ENCODE measurements at regions not wholly inside any gene's neighbourhood (a gene's known extent, or its start where the extent isn't known, plus 50 kb on each side); places are given as distances from the start of the nearest gene placed in this dataset.

- Histone ChIP-seq H2BK120ac (ENCODE audit: low read depth, low read length, poor library complexity, severe bottlenecking) (no peak overlapping the region), H3K56ac (ENCODE audit: insufficient read length, low read depth, low read length) (no peak overlapping the region), H4K20me1 (ENCODE audit: control insufficient read depth, insufficient read depth, insufficient read length) (no peaks in the 10 kb centered on the region), H2BK5ac (ENCODE audit: insufficient read length, low read length) (no peak overlapping the region), H4K5ac (ENCODE audit: insufficient read length, low read depth, low read length) (no peak overlapping the region), H3T11ph (ENCODE audit: low read length) (no peak overlapping the region), H3K79me2 (ENCODE audit: insufficient read depth, low read length) (no peaks in the 10 kb centered on the region), H2AFZ (ENCODE audit: low read length) (no peak overlapping the region), H2BK15ac (ENCODE audit: low read depth, low read length) (no peak overlapping the region), H2BK12ac (ENCODE audit: insufficient read length, low read depth, low read length) (no peak overlapping the region), H3K4me2 (ENCODE audit: insufficient read depth, insufficient read length, low read length) (no peak overlapping the region), H3K27ac (ENCODE audit: insufficient read length, low read depth, low read length) (no peak overlapping the region), H3K14ac (ENCODE audit: insufficient read depth, low read length) (no peak overlapping the region), H3K18ac (ENCODE audit: insufficient read length, low read depth, low read length) (no peak overlapping the region), H3K9me3 (ENCODE audit: control insufficient read depth, low read depth, low read length) (no peaks in the 10 kb centered on the region), H2AK5ac (ENCODE audit: insufficient read length, low read length) (no peak overlapping the region), H3K23ac (ENCODE audit: insufficient read length, low read depth, low read length) (no peak overlapping the region), H3K4ac (ENCODE audit: low read depth, low read length) (no peak overlapping the region), H4K91ac (ENCODE audit: insufficient read length, low read depth, low read length) (no peak overlapping the region), H2BK20ac (ENCODE audit: low read depth, low read length, poor library complexity, severe bottlenecking) (no peak overlapping the region), H3K4me1 (ENCODE audit: insufficient read depth, low read length) (no peaks in the 10 kb centered on the region), H3K9ac (ENCODE audit: extremely low read depth, insufficient read length, low read length) (no peak overlapping the region), H4K8ac (replicated peaks; ENCODE audit: insufficient read length, low read depth, low read length) (no peak overlapping the region), H3K27me3 (ENCODE audit: insufficient read depth, low read length) (no peaks in the 10 kb centered on the region), H3K23me2 (ENCODE audit: insufficient read length, low read depth, low read length, poor library complexity, severe bottlenecking) (no peaks in the 10 kb centered on the region), H3K79me1 (ENCODE audit: insufficient read depth, low read depth, low read length, poor library complexity, severe bottlenecking) (no peaks in the 10 kb centered on the region)
- TF ChIP-seq CTCF (conservative IDR thresholded peaks at IDR 0.05): no peak
- WGBS (ENCODE audit: extremely low coverage, insufficient read length, low lambda C conversion rate): no CpG with 5 or more reads among the region's 1 CpG
- Mint-ChIP-seq H3K27me3 (ENCODE audit: low read depth) (no peaks in the 10 kb centered on the region), H3K4me1 (peaks cover 3 to 7% of the 10 kb centered on the region in 2 experiments), H3K4me3 (no peak overlapping the region), H3K27ac (no peak overlapping the region), H3K36me3 (ENCODE audit: insufficient read depth in 1 of 3, low read depth in 3 of 3) (0 out of 7 replicates have a peak, but pooled peaks cover 0 to 2% (median 0%) of the 10 kb centered on the region in 3 experiments), H3K9me3 (peaks cover 1 to 2% of the 10 kb centered on the region in 2 experiments; a peak in 1 of 5 replicates)
- no peak for DNase-seq
These were observed 58.7 kb upstream of the FAM83B start for GRCh38 chr6:54787825-54788224.

Measured in H9 (cell line).